ENCODE measurements at regions not wholly inside any gene's neighbourhood (a gene's known extent, or its start where the extent isn't known, plus 50 kb on each side); places are given as distances from the start of the nearest gene placed in this dataset.

GRCh38 chr1:29859126-29859525, 622.8 kb downstream of the PTPRU start:
- Mint-ChIP-seq H3K9me3 (peaks cover 27% of the 10 kb centered on the region), H3K27ac (no peak overlapping the region), H3K4me3 (no peak overlapping the region), H3K4me1 (ENCODE audit: low read depth) (no peaks in the 10 kb centered on the region), H3K27me3 (ENCODE audit: insufficient read depth) (no peaks in the 10 kb centered on the region), H3K36me3 (ENCODE audit: low read depth) (peaks cover 7% of the 10 kb centered on the region; the same call in 1 of the 2 replicates)
- TF ChIP-seq, protein P1, sequence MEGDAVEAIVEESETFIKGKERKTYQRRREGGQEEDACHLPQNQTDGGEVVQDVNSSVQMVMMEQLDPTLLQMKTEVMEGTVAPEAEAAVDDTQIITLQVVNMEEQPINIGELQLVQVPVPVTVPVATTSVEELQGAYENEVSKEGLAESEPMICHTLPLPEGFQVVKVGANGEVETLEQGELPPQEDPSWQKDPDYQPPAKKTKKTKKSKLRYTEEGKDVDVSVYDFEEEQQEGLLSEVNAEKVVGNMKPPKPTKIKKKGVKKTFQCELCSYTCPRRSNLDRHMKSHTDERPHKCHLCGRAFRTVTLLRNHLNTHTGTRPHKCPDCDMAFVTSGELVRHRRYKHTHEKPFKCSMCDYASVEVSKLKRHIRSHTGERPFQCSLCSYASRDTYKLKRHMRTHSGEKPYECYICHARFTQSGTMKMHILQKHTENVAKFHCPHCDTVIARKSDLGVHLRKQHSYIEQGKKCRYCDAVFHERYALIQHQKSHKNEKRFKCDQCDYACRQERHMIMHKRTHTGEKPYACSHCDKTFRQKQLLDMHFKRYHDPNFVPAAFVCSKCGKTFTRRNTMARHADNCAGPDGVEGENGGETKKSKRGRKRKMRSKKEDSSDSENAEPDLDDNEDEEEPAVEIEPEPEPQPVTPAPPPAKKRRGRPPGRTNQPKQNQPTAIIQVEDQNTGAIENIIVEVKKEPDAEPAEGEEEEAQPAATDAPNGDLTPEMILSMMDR (IDR thresholded peaks at IDR 0.05) = no peak
- DNase-seq = no peak

DNA sequence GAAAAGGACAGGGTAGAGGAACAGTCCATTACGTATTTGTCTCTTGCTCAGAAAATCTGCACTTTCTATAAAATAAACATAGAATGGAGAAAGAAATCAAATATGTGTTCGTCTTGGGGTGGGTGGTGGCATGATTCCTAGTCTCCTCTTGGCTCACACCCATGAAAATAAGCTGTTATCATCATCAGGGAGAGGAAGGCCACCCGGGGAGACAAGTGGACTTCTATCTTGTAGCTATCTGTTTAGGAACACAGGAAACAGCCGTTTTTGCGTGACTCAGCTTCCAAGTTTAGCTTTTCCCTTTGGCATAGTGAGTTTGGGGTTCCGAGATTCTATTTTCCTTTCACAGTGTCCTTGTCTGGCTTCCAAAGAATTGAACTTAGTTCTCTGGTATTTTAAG, 622.3 kb downstream of the PTPRU start:
- Mint-ChIP-seq H3K4me3 (no peak overlapping the region), H3K4me1 (ENCODE audit: low read depth) (no peaks in the 10 kb centered on the region), H3K27ac (no peak overlapping the region)

DNA sequence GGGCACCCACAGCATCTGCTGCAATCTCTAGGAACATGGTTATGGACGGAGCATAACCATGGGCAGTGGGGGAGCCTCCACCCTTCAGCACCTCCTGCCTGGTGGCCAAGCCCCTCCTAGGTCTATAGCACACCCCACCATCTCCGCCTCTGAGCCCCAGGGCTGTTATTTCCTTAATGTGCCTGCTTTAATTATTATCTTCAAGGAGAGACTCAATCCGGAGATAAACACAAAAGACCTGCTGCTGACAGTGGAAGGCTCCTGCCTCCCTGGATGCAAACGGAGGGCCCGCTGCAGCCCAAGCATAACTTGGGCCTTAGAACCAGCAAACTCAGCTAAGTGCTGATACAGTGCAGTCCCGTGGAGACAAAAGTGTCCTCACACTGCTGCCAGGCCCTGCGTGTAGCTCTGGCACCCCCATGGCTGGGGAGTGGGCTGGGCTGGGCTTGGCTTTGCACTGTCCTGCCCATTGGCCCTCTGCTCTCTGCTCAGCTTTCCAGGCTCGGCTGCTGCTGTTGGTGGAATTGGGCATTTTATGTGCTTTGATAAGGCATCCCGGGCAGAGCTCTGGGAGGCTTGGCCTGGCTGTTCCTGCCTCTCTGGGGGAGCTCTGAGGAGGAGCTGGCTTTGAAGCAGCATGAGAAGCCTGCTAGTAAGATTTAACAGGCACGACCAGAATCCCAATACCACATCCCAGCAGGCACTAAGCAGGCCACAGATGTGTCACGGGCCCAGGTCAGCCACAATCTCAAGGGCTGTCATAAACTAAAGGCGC, 620.2 kb downstream of the PTPRU start:
- Mint-ChIP-seq H3K27ac (no peak overlapping the region), H3K36me3 (ENCODE audit: low read depth) (peaks cover 6% of the 10 kb centered on the region; the same call in 1 of the 2 replicates), H3K4me3 (no peak overlapping the region), H3K27me3 (ENCODE audit: insufficient read depth) (peaks cover 2% of the 10 kb centered on the region), H3K4me1 (ENCODE audit: low read depth) (no peaks in the 10 kb centered on the region), H3K9me3 (peaks cover 25% of the 10 kb centered on the region)
- TF ChIP-seq, protein P1 (IDR thresholded peaks at IDR 0.05) = no peak
- DNase-seq = no peak

More for the DNA sequence above, 622.3 kb downstream of the PTPRU start:
- peaks cover 7% of the 10 kb centered on the region; the same call in 1 of the 2 replicates for H3K36me3 Mint-ChIP-seq (ENCODE audit: low read depth)
- peaks cover 22% of the 10 kb centered on the region for H3K9me3 Mint-ChIP-seq
- no peaks in the 10 kb centered on the region for H3K27me3 Mint-ChIP-seq (ENCODE audit: insufficient read depth)
- no peak for DNase-seq
- TF ChIP-seq, protein P1 (IDR thresholded peaks at IDR 0.05) = no peak

DNA sequence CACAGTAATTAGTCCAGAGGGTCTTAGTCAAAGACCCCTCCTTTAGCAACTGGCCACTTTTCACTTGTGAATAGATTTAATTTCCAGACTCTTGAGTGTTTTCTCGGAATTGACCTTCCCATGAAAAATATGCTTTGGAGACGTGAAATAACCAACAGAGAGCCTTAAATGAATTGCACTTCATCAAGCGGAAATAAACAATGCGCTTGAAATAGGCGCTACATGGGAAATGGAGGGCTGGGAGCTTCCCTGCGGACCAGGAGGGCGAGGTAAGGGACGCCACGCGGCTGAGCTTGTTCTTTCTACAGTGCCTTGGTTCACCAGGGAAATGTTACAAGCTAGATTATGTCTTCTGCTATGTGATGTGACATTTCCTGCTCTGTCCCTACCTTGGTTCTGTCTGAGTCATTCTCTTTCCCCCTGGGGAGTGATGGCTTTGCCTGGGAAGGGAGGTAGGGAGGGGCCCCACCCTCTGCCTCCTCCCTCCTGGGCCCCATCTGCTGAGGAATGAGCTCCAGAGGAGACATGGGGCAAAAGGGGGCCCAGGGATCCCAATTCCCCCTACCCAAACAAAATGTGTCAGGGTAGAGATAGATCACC, 619.3 kb downstream of the PTPRU start:
- Mint-ChIP-seq H3K27me3 (ENCODE audit: insufficient read depth) (peaks cover 2% of the 10 kb centered on the region), H3K9me3 (peaks cover 16% of the 10 kb centered on the region), H3K4me1 (ENCODE audit: low read depth) (no peaks in the 10 kb centered on the region), H3K4me3 (no peak overlapping the region), H3K36me3 (ENCODE audit: low read depth) (no peaks in the 10 kb centered on the region), H3K27ac (no peak overlapping the region)
- TF ChIP-seq, protein P1 (IDR thresholded peaks at IDR 0.05) = no peak
- DNase-seq = no peak

DNA sequence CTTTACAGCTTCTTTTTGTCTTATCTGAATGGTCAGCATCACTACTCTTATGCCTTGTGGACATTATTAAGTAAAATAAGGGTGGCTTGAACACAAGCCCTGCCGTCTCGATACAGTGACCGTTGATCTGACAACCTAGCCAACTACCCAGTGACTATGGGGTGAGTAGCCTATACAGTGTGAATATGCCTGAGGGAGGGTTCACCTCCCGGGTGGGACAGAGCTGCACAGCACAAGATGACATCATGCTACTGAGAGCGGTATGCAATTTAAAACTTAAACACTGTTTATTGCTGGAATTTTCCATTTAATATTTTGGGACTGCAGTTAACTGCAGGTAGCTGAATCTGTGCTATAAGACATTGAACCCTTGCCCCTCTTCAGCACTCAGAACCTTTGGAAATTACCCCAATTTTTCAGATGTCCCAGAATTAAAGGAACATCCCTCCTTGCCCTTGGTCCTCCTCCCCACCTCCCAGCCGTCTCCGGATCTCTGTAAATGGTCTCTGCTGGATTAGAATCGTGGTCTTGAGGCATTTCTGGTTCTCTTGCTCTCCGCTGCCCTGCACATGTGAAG, 618.5 kb downstream of the PTPRU start:
- H3K9me3 Mint-ChIP-seq = peaks cover 14% of the 10 kb centered on the region; the same call in 1 of the 2 replicates
- H3K27ac Mint-ChIP-seq = no peak overlapping the region
- H3K4me1 Mint-ChIP-seq (ENCODE audit: low read depth) = no peaks in the 10 kb centered on the region
- H3K27me3 Mint-ChIP-seq (ENCODE audit: insufficient read depth) = peaks cover 6% of the 10 kb centered on the region
- no peak overlapping the region for H3K4me3 Mint-ChIP-seq
- DNase-seq = no peak
- no peaks in the 10 kb centered on the region for H3K36me3 Mint-ChIP-seq (ENCODE audit: low read depth)
- TF ChIP-seq, protein P1 (IDR thresholded peaks at IDR 0.05) = no peak

Measured in HFFc6 (cell line).